ENCODE measurements at regions not wholly inside any gene's neighbourhood (a gene's known extent, or its start where the extent isn't known, plus 50 kb on each side); places are given as distances from the start of the nearest gene placed in this dataset.
A peak's percentile ranks its signal among the peaks of the same experiment; 100 is the strongest.

- no peak for DNase-seq
These were observed 70.6 kb upstream of the KLF7 start for GRCh38 chr2:207236156-207236935.

GRCh38 chr2:207238831-207239701 is 73.3 kb upstream of the KLF7 start:
- peak; percentile 64 for DNase-seq

- DNase-seq = peak; percentile 66
These were observed 74.2 kb upstream of the KLF7 start for GRCh38 chr2:207239754-207240494.

GRCh38 chr2:207240649-207241048 is 74.9 kb upstream of the KLF7 start:
- DNase-seq = peak; percentile 76

GRCh38 chr2:207241198-207241597 is 75.5 kb upstream of the KLF7 start:
- peak; percentile 89 for DNase-seq

- DNase-seq = no peak
These were observed 77.9 kb upstream of the KLF7 start for GRCh38 chr2:207243601-207244000.

GRCh38 chr2:207244971-207245925 is 79.5 kb upstream of the KLF7 start:
- no peak for DNase-seq

GRCh38 chr2:207248702-207249377 is 83.1 kb upstream of the KLF7 start:
- DNase-seq = no peak

GRCh38 chr2:207251022-207251421 is 85.3 kb upstream of the KLF7 start:
- DNase-seq = no peak

- DNase-seq = peak; percentile 72
These were observed 85.9 kb upstream of the KLF7 start for GRCh38 chr2:207251573-207252192.

GRCh38 chr2:207252416-207252815 is 86.7 kb upstream of the KLF7 start:
- no peak for DNase-seq

GRCh38 chr2:207252979-207253645 is 87.4 kb upstream of the KLF7 start:
- DNase-seq = no peak

GRCh38 chr2:207253666-207254345 is 88.1 kb upstream of the KLF7 start:
- no peak for DNase-seq

- DNase-seq = no peak
These were observed 89.1 kb upstream of the KLF7 start for GRCh38 chr2:207254591-207255464.

- no peak for DNase-seq
These were observed 90.1 kb upstream of the KLF7 start for GRCh38 chr2:207255565-207256470.

- no peak for DNase-seq
These were observed 90.9 kb upstream of the KLF7 start for GRCh38 chr2:207256476-207257207.
